ENCODE measurements at regions not wholly inside any gene's neighbourhood (a gene's known extent, or its start where the extent isn't known, plus 50 kb on each side); places are given as distances from the start of the nearest gene placed in this dataset.

GRCh38 chr2:133955169-133955568, 298.7 kb upstream of the MGAT5 start:
- TF ChIP-seq EZH2 (IDR thresholded peaks at IDR 0.05; ENCODE audit: borderline replicate concordance, insufficient read depth, low read length, poor library complexity, severe bottlenecking) (no peak), CTCF (IDR thresholded peaks at IDR 0.05; ENCODE audit: poor library complexity, severe bottlenecking) (no peak), EP300 (conservative IDR thresholded peaks at IDR 0.05; ENCODE audit: poor library complexity, severe bottlenecking) (no peak), POLR2AphosphoS5 (IDR thresholded peaks at IDR 0.05) (no peak), MXI1 (conservative IDR thresholded peaks at IDR 0.05; ENCODE audit: poor library complexity, severe bottlenecking) (no peak)
